CD14-positive monocyte (primary cell): ENCODE measurements at regions not wholly inside any gene's neighbourhood (a gene's known extent, or its start where the extent isn't known, plus 50 kb on each side); places are given as distances from the start of the nearest gene placed in this dataset.

Source experiments
- DNase-seq, 3 donors: peaks; one replicate each; pipeline ENCODE4 v3.0.0-alpha.2; 2011 to 2022
- H2AFZ ChIP-seq: 2 replicates; pipeline ENCODE4 v1.6.0; 2012; ENCODE audit warnings: mild to moderate bottlenecking, low read depth, low read length, inconsistent platforms; ENCODE audit not compliant: insufficient read depth, poor library complexity, severe bottlenecking
- H3K27ac ChIP-seq, 2 donors: 1 replicate in 1 of 2; 2 replicates in 1 of 2; pipeline ENCODE4 v1.5.1; 2012 to 2013; ENCODE audit warnings: low read length in 2 of 2, control low read depth in 1 of 2, inconsistent platforms in 1 of 2, low read depth in 1 of 2, mild to moderate bottlenecking in 1 of 2
- H3K27me3 ChIP-seq, 2 donors: one replicate each; pipeline versions ENCODE4 v1.6.0 to v1.6.1; 2011 to 2013; ENCODE audit warnings: low read length in 2 of 2; ENCODE audit not compliant: control insufficient read depth in 2 of 2, insufficient read depth in 2 of 2
- H3K36me3 ChIP-seq, 2 donors: replicated peaks in 1 of 2; 1 replicate in 1 of 2; 2 replicates in 1 of 2; pipeline versions ENCODE4 v1.5.1 to v1.6.1; 2012 to 2013; ENCODE audit warnings: low read length in 2 of 2, control low read depth in 1 of 2, inconsistent platforms in 1 of 2, mild to moderate bottlenecking in 1 of 2; ENCODE audit not compliant: insufficient read depth in 2 of 2, control insufficient read depth in 1 of 2
- H3K4me1 ChIP-seq, 2 donors: 1 replicate in 1 of 2; 2 replicates in 1 of 2; pipeline versions ENCODE4 v1.5.1 to v1.6.1; 2012 to 2013; ENCODE audit warnings: low read length in 2 of 2, control low read depth in 1 of 2, inconsistent platforms in 1 of 2, mild to moderate bottlenecking in 1 of 2, moderate library complexity in 1 of 2; ENCODE audit not compliant: insufficient read depth in 2 of 2, control insufficient read depth in 1 of 2
- H3K4me2 ChIP-seq: replicated peaks from 2 replicates; pipeline ENCODE3; 2012; ENCODE audit warnings: low read length, moderate library complexity, mild to moderate bottlenecking; ENCODE audit not compliant: poor library complexity, severe bottlenecking; ENCODE audit errors: extremely low read depth
- H3K4me3 ChIP-seq, 3 experiments: fragments of 200-600 bp in 1 of 3; sonication (generic) in 1 of 3; replicated peaks in 1 of 3; 1 replicate in 2 of 3; 2 replicates in 1 of 3; pipeline ENCODE4 v1.5.1; 2011 to 2013; ENCODE audit warnings: low read length in 3 of 3, mild to moderate bottlenecking in 3 of 3, control low read depth in 2 of 3, low read depth in 2 of 3, inconsistent platforms in 1 of 3, moderate library complexity in 1 of 3
- H3K79me2 ChIP-seq: 2 replicates; pipeline ENCODE4 v1.6.0; 2012; ENCODE audit warnings: mild to moderate bottlenecking, control low read depth, inconsistent platforms, low read length, moderate library complexity; ENCODE audit not compliant: insufficient read depth
- H3K9ac ChIP-seq: 2 replicates; pipeline ENCODE4 v1.6.0; 2017; ENCODE audit warnings: low read length, mild to moderate bottlenecking; ENCODE audit not compliant: insufficient read depth, poor library complexity, severe bottlenecking
- H3K9me3 ChIP-seq, 2 donors: replicated peaks in 1 of 2; 1 replicate in 1 of 2; 2 replicates in 1 of 2; pipeline versions ENCODE4 v1.5.1 to v1.6.1; 2012 to 2013; ENCODE audit warnings: low read length in 2 of 2, control low read depth in 1 of 2; ENCODE audit not compliant: control insufficient read depth in 1 of 2, insufficient read depth in 1 of 2
- H4K20me1 ChIP-seq: 2 replicates; pipeline ENCODE4 v1.6.0; 2012; ENCODE audit warnings: mild to moderate bottlenecking, low read length, control low read depth, moderate library complexity; ENCODE audit not compliant: insufficient read depth
- H3K27ac Mint-ChIP-seq, 7 donors: one replicate each; pipeline ENCODE4 v1.8.0; 2020; ENCODE audit warnings: mild to moderate bottlenecking in 7 of 7, mixed read lengths in 7 of 7, moderate library complexity in 6 of 7, inconsistent platforms in 2 of 7
- H3K27me3 Mint-ChIP-seq, 3 donors: one replicate each; pipeline ENCODE4 v1.8.0; 2021 to 2022; ENCODE audit warnings: low read depth in 3 of 3, mild to moderate bottlenecking in 3 of 3, mixed read lengths in 3 of 3, moderate library complexity in 3 of 3, inconsistent platforms in 1 of 3
- H3K36me3 Mint-ChIP-seq, 2 donors: one replicate each; pipeline ENCODE4 v1.8.0; 2020; ENCODE audit warnings: mixed read lengths in 2 of 2, inconsistent platforms in 1 of 2, mild to moderate bottlenecking in 1 of 2
- H3K4me1 Mint-ChIP-seq: one replicate; pipeline ENCODE4 v1.8.0; 2020; ENCODE audit warnings: mild to moderate bottlenecking, mixed read lengths
- H3K4me3 Mint-ChIP-seq, 2 donors: one replicate each; pipeline ENCODE4 v1.8.0; 2020; ENCODE audit warnings: mild to moderate bottlenecking in 2 of 2, mixed read lengths in 2 of 2, moderate library complexity in 1 of 2
- H3K9me3 Mint-ChIP-seq, 7 donors: one replicate each; pipeline ENCODE4 v1.8.0; 2020 to 2022; ENCODE audit warnings: mixed read lengths in 7 of 7, mild to moderate bottlenecking in 6 of 7, moderate library complexity in 6 of 7, inconsistent platforms in 2 of 7
- WGBS: methylation state at CpG from one replicate; pipeline ENCODE4 v1.1.5; 2013; ENCODE audit warnings: missing lambda C conversion rate; ENCODE audit not compliant: insufficient coverage; 5-methylcytosine and 5-hydroxymethylcytosine counted together
- intact Hi-C, 2 donors: fragments of 100-400 bp; cut with micrococcal nuclease; formaldehyde crosslinking; loops; one replicate each; pipeline versions ENCODE4 v1.15.0 to v1.15.1; 2023
- TF ChIP-seq, protein P1 (sequence below): fragments of 200-600 bp; IDR thresholded peaks from one replicate; pipeline ENCODE4 v1.8.0; 2022; ENCODE audit warnings: antibody characterized with exemption, mild to moderate bottlenecking

DNA sequence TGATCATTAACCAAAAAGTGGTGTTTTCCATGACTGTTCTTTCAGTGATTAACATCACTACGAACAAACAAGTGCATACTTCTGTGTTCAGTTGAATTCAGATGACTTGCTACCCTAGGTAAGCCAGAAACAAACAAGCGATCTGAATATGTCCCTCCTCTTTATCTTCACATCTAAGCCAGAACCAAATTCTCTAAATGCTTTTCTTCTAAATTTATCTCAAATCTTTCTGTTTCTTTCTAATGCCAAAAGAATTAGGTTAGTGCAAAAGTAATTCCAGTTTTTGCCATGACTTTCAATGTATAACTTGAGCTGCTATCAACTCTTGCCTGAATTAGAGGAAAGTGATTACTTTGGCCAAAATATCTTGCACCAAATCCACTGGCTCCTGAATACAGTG, 481.2 kb downstream of the COL11A1 start:
- no peak overlapping the region for H2AFZ ChIP-seq
- TF ChIP-seq, protein P1, sequence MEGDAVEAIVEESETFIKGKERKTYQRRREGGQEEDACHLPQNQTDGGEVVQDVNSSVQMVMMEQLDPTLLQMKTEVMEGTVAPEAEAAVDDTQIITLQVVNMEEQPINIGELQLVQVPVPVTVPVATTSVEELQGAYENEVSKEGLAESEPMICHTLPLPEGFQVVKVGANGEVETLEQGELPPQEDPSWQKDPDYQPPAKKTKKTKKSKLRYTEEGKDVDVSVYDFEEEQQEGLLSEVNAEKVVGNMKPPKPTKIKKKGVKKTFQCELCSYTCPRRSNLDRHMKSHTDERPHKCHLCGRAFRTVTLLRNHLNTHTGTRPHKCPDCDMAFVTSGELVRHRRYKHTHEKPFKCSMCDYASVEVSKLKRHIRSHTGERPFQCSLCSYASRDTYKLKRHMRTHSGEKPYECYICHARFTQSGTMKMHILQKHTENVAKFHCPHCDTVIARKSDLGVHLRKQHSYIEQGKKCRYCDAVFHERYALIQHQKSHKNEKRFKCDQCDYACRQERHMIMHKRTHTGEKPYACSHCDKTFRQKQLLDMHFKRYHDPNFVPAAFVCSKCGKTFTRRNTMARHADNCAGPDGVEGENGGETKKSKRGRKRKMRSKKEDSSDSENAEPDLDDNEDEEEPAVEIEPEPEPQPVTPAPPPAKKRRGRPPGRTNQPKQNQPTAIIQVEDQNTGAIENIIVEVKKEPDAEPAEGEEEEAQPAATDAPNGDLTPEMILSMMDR = no peak

DNA sequence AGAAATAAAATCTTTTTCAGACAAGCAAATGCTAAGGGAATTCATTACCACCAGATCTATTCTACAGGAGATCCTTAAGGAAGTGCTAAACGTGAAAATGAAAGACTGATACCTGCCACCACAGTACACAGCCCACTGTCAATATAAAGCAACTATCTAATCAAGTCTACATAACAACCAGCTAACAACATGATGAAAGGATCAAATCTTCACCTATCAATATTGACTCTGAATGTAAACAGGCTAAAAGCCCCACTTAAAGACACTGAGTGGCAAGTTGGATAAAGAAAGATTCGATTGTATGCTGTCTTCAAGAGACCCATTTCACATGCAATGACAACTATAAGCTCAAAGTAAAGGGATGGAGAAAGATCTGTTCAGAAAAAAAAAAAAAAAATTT, 492.4 kb downstream of the COL11A1 start:
- no peaks in the 10 kb centered on the region for H3K36me3 Mint-ChIP-seq
- Histone ChIP-seq H2AFZ (no peak overlapping the region), H3K79me2 (no peaks in the 10 kb centered on the region), H3K27ac (no peak overlapping the region), H3K36me3 (no peaks in the 10 kb centered on the region), H3K4me1 (no peaks in the 10 kb centered on the region), H3K27me3 (no peaks in the 10 kb centered on the region), H3K9me3 (peaks cover 8 to 12% of the 10 kb centered on the region in 2 donors), H3K9ac (no peak overlapping the region), H3K4me2 (no peak overlapping the region), H4K20me1 (no peaks in the 10 kb centered on the region), H3K4me3 (no peak overlapping the region)
- no peaks in the 10 kb centered on the region for H3K27me3 Mint-ChIP-seq
- H3K4me1 Mint-ChIP-seq = no peaks in the 10 kb centered on the region
- TF ChIP-seq, protein P1 = no peak
- peaks cover 0 to 14% (median 2%) of the 10 kb centered on the region in 7 donors for H3K9me3 Mint-ChIP-seq
- H3K27ac Mint-ChIP-seq = no peak overlapping the region
- no peak overlapping the region for H3K4me3 Mint-ChIP-seq
- WGBS = no CpG with 5 or more reads among the region's 2 CpGs
- DNase-seq = no peak
- intact Hi-C loops = no loop called here

More for the DNA sequence above, 481.2 kb downstream of the COL11A1 start:
- Mint-ChIP-seq H3K4me1 (no peaks in the 10 kb centered on the region), H3K4me3 (no peak overlapping the region), H3K36me3 (no peaks in the 10 kb centered on the region), H3K27me3 (no peaks in the 10 kb centered on the region), H3K27ac (no peak overlapping the region), H3K9me3 (peaks cover 0 to 8% (median 3%) of the 10 kb centered on the region in 7 donors)
- Histone ChIP-seq H3K79me2 (no peaks in the 10 kb centered on the region), H4K20me1 (no peaks in the 10 kb centered on the region), H3K27ac (no peak overlapping the region), H3K4me2 (no peak overlapping the region), H3K4me1 (no peaks in the 10 kb centered on the region), H3K9me3 (peaks cover 3 to 10% of the 10 kb centered on the region in 2 donors), H3K4me3 (no peak overlapping the region), H3K27me3 (no peaks in the 10 kb centered on the region), H3K36me3 (no peaks in the 10 kb centered on the region), H3K9ac (no peak overlapping the region)
- intact Hi-C loops = no loop called here
- no peak for DNase-seq
- WGBS = 63% methylated on average over 1 of the region's 2 CpGs
